Activated CD4-positive, alpha-beta T cell treated with anti-CD3 and anti-CD28 coated beads, Interleukin-2, amount 10 ng/mL, durations not matched to agents 24 days and 14 days (primary cell): ENCODE measurements at regions not wholly inside any gene's neighbourhood (a gene's known extent, or its start where the extent isn't known, plus 50 kb on each side); places are given as distances from the start of the nearest gene placed in this dataset.
"Not testable (repeated sequence)": the region's sequence is repeated elsewhere in the genome, so short reads cannot be mapped to it uniquely, and the experiment has no call there.

ENCODE experiments used
- DNase-seq: peaks from one replicate; pipeline ENCODE4 v3.0.0; 2022
- H3K27ac Mint-ChIP-seq: one replicate; pipeline ENCODE4 v1.8.0; 2022; ENCODE audit warnings: mild to moderate bottlenecking, mixed read lengths
- H3K27me3 Mint-ChIP-seq: one replicate; pipeline ENCODE4 v1.8.0; 2022; ENCODE audit warnings: mixed read lengths
- H3K36me3 Mint-ChIP-seq: one replicate; pipeline ENCODE4 v1.8.0; 2022; ENCODE audit warnings: low read depth, mild to moderate bottlenecking, mixed read lengths
- H3K4me1 Mint-ChIP-seq: one replicate; pipeline ENCODE4 v1.8.0; 2021; ENCODE audit warnings: mixed read lengths
- H3K4me3 Mint-ChIP-seq: one replicate; pipeline ENCODE4 v1.8.0; 2022; ENCODE audit warnings: mild to moderate bottlenecking, moderate library complexity, mixed read lengths
- H3K9me3 Mint-ChIP-seq: one replicate; pipeline ENCODE4 v1.8.0; 2021; ENCODE audit warnings: mixed read lengths
- intact Hi-C: fragments of 100-400 bp; cut with micrococcal nuclease; formaldehyde crosslinking; loops from one replicate; pipeline ENCODE4 v1.15.1; 2023

GRCh38 chr6:94902974-94903628 lies 674.2 kb upstream of the MANEA start:
- no peak overlapping the region for H3K4me3 Mint-ChIP-seq
- intact Hi-C loops = no loop called here

GRCh38 chr6:94899191-94899590 lies 678.1 kb upstream of the MANEA start:
- no peak for DNase-seq
- intact Hi-C loops = no loop called here
- no peaks in the 10 kb centered on the region for H3K4me1 Mint-ChIP-seq
- H3K27ac Mint-ChIP-seq = no peak overlapping the region
- no peaks in the 10 kb centered on the region for H3K9me3 Mint-ChIP-seq
- no peak overlapping the region for H3K4me3 Mint-ChIP-seq
- H3K27me3 Mint-ChIP-seq = no peaks in the 10 kb centered on the region
- H3K36me3 Mint-ChIP-seq = no peaks in the 10 kb centered on the region

More at GRCh38 chr6:94902974-94903628, 674.2 kb upstream of the MANEA start:
- no peak for DNase-seq
- no peaks in the 10 kb centered on the region for H3K27me3 Mint-ChIP-seq
- H3K36me3 Mint-ChIP-seq = no peaks in the 10 kb centered on the region
- no peaks in the 10 kb centered on the region for H3K4me1 Mint-ChIP-seq
- H3K9me3 Mint-ChIP-seq = no peaks in the 10 kb centered on the region
- H3K27ac Mint-ChIP-seq = no peak overlapping the region

- no peak overlapping the region for H3K4me3 Mint-ChIP-seq
- H3K4me1 Mint-ChIP-seq = no peaks in the 10 kb centered on the region
- no peaks in the 10 kb centered on the region for H3K9me3 Mint-ChIP-seq
- no peak for DNase-seq
- H3K27me3 Mint-ChIP-seq = no peaks in the 10 kb centered on the region
- H3K27ac Mint-ChIP-seq = no peak overlapping the region
- no peaks in the 10 kb centered on the region for H3K36me3 Mint-ChIP-seq
- intact Hi-C loops = no loop called here
These were observed 683.0 kb upstream of the MANEA start for GRCh38 chr6:94894300-94894699.

- Mint-ChIP-seq H3K27ac (no peak overlapping the region), H3K27me3 (no peaks in the 10 kb centered on the region)
These were observed 684.0 kb upstream of the MANEA start for GRCh38 chr6:94893327-94893726.

GRCh38 chr6:94873819-94874218 lies 703.5 kb upstream of the MANEA start:
- DNase-seq, H3K27me3 Mint-ChIP-seq, H3K36me3 Mint-ChIP-seq, H3K9me3 Mint-ChIP-seq, intact Hi-C loops, H3K4me3 Mint-ChIP-seq, H3K4me1 Mint-ChIP-seq, H3K27ac Mint-ChIP-seq: not testable (repeated sequence)

More at GRCh38 chr6:94893327-94893726, 684.0 kb upstream of the MANEA start:
- H3K4me1 Mint-ChIP-seq = no peaks in the 10 kb centered on the region
- no peak overlapping the region for H3K4me3 Mint-ChIP-seq
- no peaks in the 10 kb centered on the region for H3K9me3 Mint-ChIP-seq
- DNase-seq = no peak
- intact Hi-C loops = no loop called here
- H3K36me3 Mint-ChIP-seq = no peaks in the 10 kb centered on the region

- Mint-ChIP-seq H3K27ac (no peak overlapping the region), H3K36me3 (no peaks in the 10 kb centered on the region), H3K4me1 (no peaks in the 10 kb centered on the region), H3K9me3 (no peaks in the 10 kb centered on the region), H3K4me3 (no peak overlapping the region), H3K27me3 (no peaks in the 10 kb centered on the region)
- no peak for DNase-seq
- intact Hi-C loops = no loop called here
These were observed 715.2 kb upstream of the MANEA start for GRCh38 chr6:94862112-94862511.

GRCh38 chr6:94859924-94860323 lies 717.4 kb upstream of the MANEA start:
- no peak overlapping the region for H3K4me3 Mint-ChIP-seq
- H3K4me1 Mint-ChIP-seq = no peaks in the 10 kb centered on the region
- no peak for DNase-seq
- no peaks in the 10 kb centered on the region for H3K36me3 Mint-ChIP-seq
- H3K9me3 Mint-ChIP-seq = no peaks in the 10 kb centered on the region
- H3K27me3 Mint-ChIP-seq = no peaks in the 10 kb centered on the region
- no peak overlapping the region for H3K27ac Mint-ChIP-seq
- intact Hi-C loops = no loop called here

- DNase-seq, H3K36me3 Mint-ChIP-seq, H3K27me3 Mint-ChIP-seq, H3K4me1 Mint-ChIP-seq, H3K4me3 Mint-ChIP-seq, H3K27ac Mint-ChIP-seq, intact Hi-C loops, H3K9me3 Mint-ChIP-seq: not testable (repeated sequence)
These were observed 720.3 kb upstream of the MANEA start for GRCh38 chr6:94856999-94857398.

- H3K27me3 Mint-ChIP-seq, H3K4me1 Mint-ChIP-seq, DNase-seq, intact Hi-C loops, H3K4me3 Mint-ChIP-seq, H3K36me3 Mint-ChIP-seq, H3K9me3 Mint-ChIP-seq, H3K27ac Mint-ChIP-seq: not testable (repeated sequence)
These were observed 726.0 kb upstream of the MANEA start for GRCh38 chr6:94851329-94851728.

- no peaks in the 10 kb centered on the region for H3K27me3 Mint-ChIP-seq
- H3K9me3 Mint-ChIP-seq = no peaks in the 10 kb centered on the region
- no peak for DNase-seq
- intact Hi-C loops = no loop called here
- no peak overlapping the region for H3K4me3 Mint-ChIP-seq
- no peak overlapping the region for H3K27ac Mint-ChIP-seq
- H3K36me3 Mint-ChIP-seq = no peaks in the 10 kb centered on the region
- no peaks in the 10 kb centered on the region for H3K4me1 Mint-ChIP-seq
These were observed 731.6 kb upstream of the MANEA start for GRCh38 chr6:94845742-94846141.

GRCh38 chr6:94835264-94835663 lies 742.1 kb upstream of the MANEA start:
- no peaks in the 10 kb centered on the region for H3K4me1 Mint-ChIP-seq
- no peaks in the 10 kb centered on the region for H3K27me3 Mint-ChIP-seq
- H3K4me3 Mint-ChIP-seq = no peak overlapping the region
- no peak overlapping the region for H3K27ac Mint-ChIP-seq
- intact Hi-C loops = no loop called here
- H3K36me3 Mint-ChIP-seq = no peaks in the 10 kb centered on the region
- no peaks in the 10 kb centered on the region for H3K9me3 Mint-ChIP-seq
- no peak for DNase-seq

- Mint-ChIP-seq H3K27me3 (no peaks in the 10 kb centered on the region), H3K27ac (no peak overlapping the region)
- intact Hi-C loops = no loop called here
These were observed 763.5 kb upstream of the MANEA start for GRCh38 chr6:94813806-94814205.

GRCh38 chr6:94801344-94801743 lies 776.0 kb upstream of the MANEA start:
- intact Hi-C loops = no loop called here
- no peaks in the 10 kb centered on the region for H3K36me3 Mint-ChIP-seq

More at GRCh38 chr6:94813806-94814205, 763.5 kb upstream of the MANEA start:
- no peaks in the 10 kb centered on the region for H3K4me1 Mint-ChIP-seq
- DNase-seq = no peak
- H3K36me3 Mint-ChIP-seq = no peaks in the 10 kb centered on the region
- peaks cover under 1% of the 10 kb centered on the region for H3K9me3 Mint-ChIP-seq
- H3K4me3 Mint-ChIP-seq = no peak overlapping the region

GRCh38 chr6:94785514-94785913 lies 791.8 kb upstream of the MANEA start:
- H3K36me3 Mint-ChIP-seq = no peaks in the 10 kb centered on the region
- peaks cover 17% of the 10 kb centered on the region for H3K9me3 Mint-ChIP-seq
- intact Hi-C loops = no loop called here
- no peaks in the 10 kb centered on the region for H3K4me1 Mint-ChIP-seq
- H3K27me3 Mint-ChIP-seq = no peaks in the 10 kb centered on the region
- no peak for DNase-seq
- no peak overlapping the region for H3K4me3 Mint-ChIP-seq
- no peak overlapping the region for H3K27ac Mint-ChIP-seq

More at GRCh38 chr6:94801344-94801743, 776.0 kb upstream of the MANEA start:
- no peak for DNase-seq
- Mint-ChIP-seq H3K27ac (no peak overlapping the region), H3K9me3 (peaks cover 4% of the 10 kb centered on the region), H3K27me3 (no peaks in the 10 kb centered on the region), H3K4me1 (no peaks in the 10 kb centered on the region), H3K4me3 (no peak overlapping the region)

- DNase-seq = peak; percentile 72
- H3K4me3 Mint-ChIP-seq, H3K27me3 Mint-ChIP-seq, H3K4me1 Mint-ChIP-seq, H3K27ac Mint-ChIP-seq, intact Hi-C loops, H3K36me3 Mint-ChIP-seq: not testable (repeated sequence)
- H3K9me3 Mint-ChIP-seq = peaks cover 17% of the 10 kb centered on the region
These were observed 792.3 kb upstream of the MANEA start for GRCh38 chr6:94785081-94785480.
